HepG2 (cell line): ENCODE measurements at regions not wholly inside any gene's neighbourhood (a gene's known extent, or its start where the extent isn't known, plus 50 kb on each side); places are given as distances from the start of the nearest gene placed in this dataset.
A peak's percentile ranks its signal among the peaks of the same experiment; 100 is the strongest.

Experiments used
- FOXM1 ChIP-seq: sonication (generic); formaldehyde crosslinking; IDR thresholded peaks from 2 replicates; pipeline ENCODE4 v1.5.0; 2020; ENCODE audit warnings: missing genetic modification reagents
- HNRNPLL ChIP-seq: fragments of 200-400 bp; formaldehyde crosslinking; IDR thresholded peaks from 2 replicates; pipeline ENCODE4 v1.6.1; 2017; ENCODE audit warnings: mild to moderate bottlenecking, low read depth, low read length; ENCODE audit not compliant: poor library complexity, severe bottlenecking
- ISX ChIP-seq: sonication (generic); formaldehyde crosslinking; conservative IDR thresholded peaks from 2 replicates; pipeline ENCODE4 v1.5.0; 2020; ENCODE audit warnings: missing genetic modification reagents
- NCOA5 ChIP-seq: sonication (generic); formaldehyde crosslinking; IDR thresholded peaks from 2 replicates; pipeline ENCODE4 v1.4.0; 2020; ENCODE audit warnings: missing genetic modification reagents
- PAXIP1 ChIP-seq: sonication (generic); formaldehyde crosslinking; conservative IDR thresholded peaks from 2 replicates; pipeline ENCODE4 v1.4.0; 2020; ENCODE audit warnings: mild to moderate bottlenecking, missing genetic modification reagents, moderate library complexity
- PLRG1 ChIP-seq: fragments of 450-650 bp; conservative IDR thresholded peaks from 2 replicates; pipeline ENCODE4 v1.6.1; 2016
- SYNCRIP ChIP-seq: fragments of 200-400 bp; formaldehyde crosslinking; IDR thresholded peaks from 2 replicates; pipeline ENCODE4 v1.6.1; 2018; ENCODE audit warnings: mild to moderate bottlenecking, low read depth, low read length; ENCODE audit not compliant: insufficient read depth
- TMF1 ChIP-seq: sonication (generic); formaldehyde crosslinking; IDR thresholded peaks from 2 replicates; pipeline ENCODE4 v1.8.1; 2022; ENCODE audit warnings: low read depth, missing genetic modification reagents
- ZBTB26 ChIP-seq: IDR thresholded peaks from 2 replicates; pipeline ENCODE4 v1.6.1; 2016; ENCODE audit warnings: missing compliant biosample characterization, missing genetic modification reagents, borderline replicate concordance
- ZNF331 ChIP-seq: sonication (generic); formaldehyde crosslinking; IDR thresholded peaks from 2 replicates; pipeline ENCODE4 v1.4.0; 2020; ENCODE audit warnings: missing genetic modification reagents
- ZNF333 ChIP-seq: sonication (generic); formaldehyde crosslinking; IDR thresholded peaks from 2 replicates; pipeline ENCODE4 v1.4.0; 2020; ENCODE audit warnings: mild to moderate bottlenecking, missing genetic modification reagents, borderline replicate concordance
- ZNF484 ChIP-seq: sonication (generic); formaldehyde crosslinking; IDR thresholded peaks from 2 replicates; pipeline ENCODE4 v1.5.1; 2020; ENCODE audit warnings: mild to moderate bottlenecking, low read depth, missing genetic modification reagents, borderline replicate concordance
- ZNF556 ChIP-seq: sonication (generic); formaldehyde crosslinking; IDR thresholded peaks from 2 replicates; pipeline ENCODE4 v1.4.0; 2020; ENCODE audit warnings: mild to moderate bottlenecking, missing genetic modification reagents, borderline replicate concordance
- TF ChIP-seq, protein P1 (sequence below), 2 experiments: sonication (generic) in 1 of 2; formaldehyde crosslinking in 1 of 2; IDR thresholded peaks; 2 replicates each; pipeline versions ENCODE4 v1.6.1 to v1.9.0; 2014 to 2022; ENCODE audit warnings: antibody characterized with exemption in 1 of 2, borderline replicate concordance in 1 of 2, inconsistent platforms in 1 of 2, low read depth in 1 of 2, missing genetic modification reagents in 1 of 2
- TF ChIP-seq, protein P2 (sequence below): sonication (generic); formaldehyde crosslinking; conservative IDR thresholded peaks from 2 replicates; pipeline ENCODE4 v1.4.0; 2020; ENCODE audit warnings: missing genetic modification reagents

GRCh38 chr1:121586369-121587229 lies 401.8 kb downstream of the SRGAP2C start (continued):
- TF ChIP-seq PAXIP1: peak; percentile 97
- TF ChIP-seq, protein P1, sequence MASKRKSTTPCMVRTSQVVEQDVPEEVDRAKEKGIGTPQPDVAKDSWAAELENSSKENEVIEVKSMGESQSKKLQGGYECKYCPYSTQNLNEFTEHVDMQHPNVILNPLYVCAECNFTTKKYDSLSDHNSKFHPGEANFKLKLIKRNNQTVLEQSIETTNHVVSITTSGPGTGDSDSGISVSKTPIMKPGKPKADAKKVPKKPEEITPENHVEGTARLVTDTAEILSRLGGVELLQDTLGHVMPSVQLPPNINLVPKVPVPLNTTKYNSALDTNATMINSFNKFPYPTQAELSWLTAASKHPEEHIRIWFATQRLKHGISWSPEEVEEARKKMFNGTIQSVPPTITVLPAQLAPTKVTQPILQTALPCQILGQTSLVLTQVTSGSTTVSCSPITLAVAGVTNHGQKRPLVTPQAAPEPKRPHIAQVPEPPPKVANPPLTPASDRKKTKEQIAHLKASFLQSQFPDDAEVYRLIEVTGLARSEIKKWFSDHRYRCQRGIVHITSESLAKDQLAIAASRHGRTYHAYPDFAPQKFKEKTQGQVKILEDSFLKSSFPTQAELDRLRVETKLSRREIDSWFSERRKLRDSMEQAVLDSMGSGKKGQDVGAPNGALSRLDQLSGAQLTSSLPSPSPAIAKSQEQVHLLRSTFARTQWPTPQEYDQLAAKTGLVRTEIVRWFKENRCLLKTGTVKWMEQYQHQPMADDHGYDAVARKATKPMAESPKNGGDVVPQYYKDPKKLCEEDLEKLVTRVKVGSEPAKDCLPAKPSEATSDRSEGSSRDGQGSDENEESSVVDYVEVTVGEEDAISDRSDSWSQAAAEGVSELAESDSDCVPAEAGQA (IDR thresholded peaks at IDR 0.05; ENCODE audit: low read depth): no peak; the same call in 1 of the 2 replicates
- TF ChIP-seq, protein P1 (CRISPR knock-in tag; IDR thresholded peaks at IDR 0.05; ENCODE audit: borderline replicate concordance): no peak
- TF ChIP-seq, protein P2, sequence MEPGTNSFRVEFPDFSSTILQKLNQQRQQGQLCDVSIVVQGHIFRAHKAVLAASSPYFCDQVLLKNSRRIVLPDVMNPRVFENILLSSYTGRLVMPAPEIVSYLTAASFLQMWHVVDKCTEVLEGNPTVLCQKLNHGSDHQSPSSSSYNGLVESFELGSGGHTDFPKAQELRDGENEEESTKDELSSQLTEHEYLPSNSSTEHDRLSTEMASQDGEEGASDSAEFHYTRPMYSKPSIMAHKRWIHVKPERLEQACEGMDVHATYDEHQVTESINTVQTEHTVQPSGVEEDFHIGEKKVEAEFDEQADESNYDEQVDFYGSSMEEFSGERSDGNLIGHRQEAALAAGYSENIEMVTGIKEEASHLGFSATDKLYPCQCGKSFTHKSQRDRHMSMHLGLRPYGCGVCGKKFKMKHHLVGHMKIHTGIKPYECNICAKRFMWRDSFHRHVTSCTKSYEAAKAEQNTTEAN (CRISPR knock-in tag): no peak; the same call in 1 of the 2 replicates
- no peak for TF ChIP-seq ISX (CRISPR knock-in tag)
- TF ChIP-seq FOXM1 (CRISPR knock-in tag): no peak
- TF ChIP-seq ZNF484: no peak
- no peak; the same call in 1 of the 2 replicates for TF ChIP-seq ZNF331 (CRISPR knock-in tag)
- TF ChIP-seq SYNCRIP: no peak
- 0 out of 2 replicates have a peak, but pooled peaks have one; percentile 11 for TF ChIP-seq ZBTB26
- TF ChIP-seq TMF1: 0 out of 2 replicates have a peak, but pooled peaks have one; percentile 46
- TF ChIP-seq ZNF333 (CRISPR knock-in tag): no peak
- TF ChIP-seq ZNF556: peak; percentile 20; the same call in 1 of the 2 replicates
- no peak for TF ChIP-seq NCOA5
- no peak for TF ChIP-seq PLRG1
- no peak for TF ChIP-seq HNRNPLL
